ENCODE measurements at regions not wholly inside any gene's neighbourhood (a gene's known extent, or its start where the extent isn't known, plus 50 kb on each side); places are given as distances from the start of the nearest gene placed in this dataset.

DNA sequence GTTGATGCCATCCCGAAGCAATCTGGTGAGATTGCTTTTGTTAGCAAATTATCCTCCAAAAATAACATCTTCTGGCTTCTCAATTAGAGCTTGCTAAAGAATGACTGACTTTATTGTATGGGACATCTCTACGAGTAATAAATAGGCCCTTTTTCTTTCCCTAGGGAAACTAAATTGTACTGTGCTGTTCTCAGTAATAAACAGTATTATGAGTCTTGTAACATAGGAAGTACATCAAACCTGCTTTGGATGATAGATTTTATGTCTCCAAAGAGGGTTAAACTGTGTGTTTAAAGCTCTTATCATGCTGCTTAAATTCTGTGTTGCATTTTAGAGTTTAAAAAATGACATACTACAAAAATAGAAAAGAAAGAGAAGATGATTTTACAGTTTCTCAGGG is 153.4 kb upstream of the THRB start:
- no peaks in the 10 kb centered on the region for H3K27me3 ChIP-seq (replicated peaks; ENCODE audit: control insufficient read depth, insufficient read depth, low read length)
- no peak overlapping the region for H3K9ac ChIP-seq (ENCODE audit: low read length)
- H3K36me3 ChIP-seq (ENCODE audit: control insufficient read depth, insufficient read depth, low read length, severe bottlenecking) = no peaks in the 10 kb centered on the region
- DNase-seq (ENCODE audit: low read depth) = no peak
- no peak overlapping the region for H3K4me3 ChIP-seq (ENCODE audit: low read length)
- H3K4me1 ChIP-seq (ENCODE audit: control insufficient read depth, insufficient read depth, low read length) = no peaks in the 10 kb centered on the region
- no peaks in the 10 kb centered on the region for H3K9me3 ChIP-seq (ENCODE audit: control insufficient read depth, low read length)

DNA sequence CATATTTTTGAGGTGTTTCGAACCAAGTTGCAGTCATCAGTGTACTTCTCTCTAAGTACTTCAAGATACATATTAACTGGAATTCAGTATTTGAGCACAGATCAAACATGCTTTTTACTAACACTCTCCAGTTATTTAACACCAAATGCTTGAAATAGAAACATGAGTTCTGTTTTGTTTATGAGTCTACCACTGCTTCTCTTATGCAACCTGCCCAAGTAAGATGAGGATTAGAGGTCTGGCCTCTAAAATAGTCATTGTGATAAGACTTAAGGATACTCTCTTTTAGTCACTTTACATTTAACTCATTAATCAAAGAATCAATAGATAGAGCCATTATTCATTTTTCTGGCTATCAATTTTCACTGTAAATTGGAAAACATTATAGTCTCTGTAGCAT is 156.2 kb upstream of the THRB start:
- Histone ChIP-seq H3K36me3 (ENCODE audit: control insufficient read depth, insufficient read depth, low read length, severe bottlenecking) (no peaks in the 10 kb centered on the region), H3K9me3 (ENCODE audit: control insufficient read depth, low read length) (peaks cover 9% of the 10 kb centered on the region), H3K4me1 (ENCODE audit: control insufficient read depth, insufficient read depth, low read length) (no peaks in the 10 kb centered on the region), H3K9ac (ENCODE audit: low read length) (no peak overlapping the region), H3K27me3 (replicated peaks; ENCODE audit: control insufficient read depth, insufficient read depth, low read length) (no peaks in the 10 kb centered on the region), H3K4me3 (ENCODE audit: low read length) (no peak overlapping the region)
- DNase-seq (ENCODE audit: low read depth) = no peak

DNA sequence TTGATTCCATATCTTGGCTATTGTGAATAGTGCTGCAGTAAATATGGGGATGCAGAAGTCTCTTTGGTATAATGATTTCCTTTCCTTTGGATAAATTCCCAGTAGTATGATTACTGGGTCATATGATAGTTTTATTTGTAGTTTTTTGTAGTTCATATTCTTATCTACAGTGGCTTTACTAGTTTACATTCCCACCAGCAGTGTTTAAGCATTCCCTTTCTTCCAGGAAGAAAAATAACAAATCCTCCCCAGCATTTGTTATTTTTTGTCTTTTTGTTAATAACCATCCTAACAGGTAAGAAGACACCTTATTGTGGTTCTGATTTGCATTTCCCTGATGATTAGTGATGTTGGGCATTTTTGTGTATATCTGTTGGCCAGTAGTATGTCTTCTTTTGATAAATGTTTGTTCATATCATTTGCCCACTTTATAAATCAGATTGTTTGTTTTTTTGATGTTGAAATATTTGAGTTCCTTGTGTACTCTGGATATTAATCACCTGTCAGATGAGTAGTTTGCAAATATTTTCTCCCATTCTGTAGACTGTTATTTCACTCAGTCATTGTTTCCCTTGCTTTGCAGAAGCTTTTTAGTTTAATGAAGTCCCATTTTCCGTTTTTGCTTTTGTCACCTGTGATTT is 163.3 kb upstream of the THRB start:
- Histone ChIP-seq H3K9ac (ENCODE audit: low read length) (no peak overlapping the region), H3K9me3 (ENCODE audit: control insufficient read depth, low read length) (peaks cover 16% of the 10 kb centered on the region), H3K36me3 (ENCODE audit: control insufficient read depth, insufficient read depth, low read length, severe bottlenecking) (no peaks in the 10 kb centered on the region), H3K4me1 (ENCODE audit: control insufficient read depth, insufficient read depth, low read length) (no peaks in the 10 kb centered on the region), H3K27me3 (replicated peaks; ENCODE audit: control insufficient read depth, insufficient read depth, low read length) (no peaks in the 10 kb centered on the region), H3K4me3 (ENCODE audit: low read length) (no peak overlapping the region)
- no peak for DNase-seq (ENCODE audit: low read depth)

DNA sequence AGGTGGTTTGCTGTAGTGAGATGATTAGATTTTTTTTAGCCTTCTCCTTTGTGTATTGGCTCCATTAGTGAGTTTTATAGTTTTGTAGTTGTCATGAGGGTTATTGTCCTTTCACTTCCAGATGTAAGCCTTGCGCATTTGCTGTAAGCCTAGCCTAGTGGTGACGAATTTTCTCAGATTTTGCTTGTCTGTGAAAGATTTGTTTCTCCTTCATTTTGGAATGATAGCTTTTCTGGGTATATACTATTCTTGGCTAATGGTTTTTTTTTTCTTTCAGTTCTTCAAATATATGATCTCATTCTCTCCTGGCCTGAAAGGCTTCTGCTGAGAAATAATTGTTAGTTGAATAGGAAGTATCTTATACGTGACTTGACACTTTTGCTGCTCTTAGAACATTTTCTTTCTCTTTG is 166.5 kb upstream of the THRB start:
- H3K27me3 ChIP-seq (replicated peaks; ENCODE audit: control insufficient read depth, insufficient read depth, low read length) = no peaks in the 10 kb centered on the region
- H3K4me3 ChIP-seq (ENCODE audit: low read length) = no peak overlapping the region
- DNase-seq (ENCODE audit: low read depth) = no peak
- H3K36me3 ChIP-seq (ENCODE audit: control insufficient read depth, insufficient read depth, low read length, severe bottlenecking) = no peaks in the 10 kb centered on the region
- H3K9ac ChIP-seq (ENCODE audit: low read length) = no peak overlapping the region
- peaks cover 4% of the 10 kb centered on the region for H3K9me3 ChIP-seq (ENCODE audit: control insufficient read depth, low read length)
- H3K4me1 ChIP-seq (ENCODE audit: control insufficient read depth, insufficient read depth, low read length) = no peaks in the 10 kb centered on the region

DNA sequence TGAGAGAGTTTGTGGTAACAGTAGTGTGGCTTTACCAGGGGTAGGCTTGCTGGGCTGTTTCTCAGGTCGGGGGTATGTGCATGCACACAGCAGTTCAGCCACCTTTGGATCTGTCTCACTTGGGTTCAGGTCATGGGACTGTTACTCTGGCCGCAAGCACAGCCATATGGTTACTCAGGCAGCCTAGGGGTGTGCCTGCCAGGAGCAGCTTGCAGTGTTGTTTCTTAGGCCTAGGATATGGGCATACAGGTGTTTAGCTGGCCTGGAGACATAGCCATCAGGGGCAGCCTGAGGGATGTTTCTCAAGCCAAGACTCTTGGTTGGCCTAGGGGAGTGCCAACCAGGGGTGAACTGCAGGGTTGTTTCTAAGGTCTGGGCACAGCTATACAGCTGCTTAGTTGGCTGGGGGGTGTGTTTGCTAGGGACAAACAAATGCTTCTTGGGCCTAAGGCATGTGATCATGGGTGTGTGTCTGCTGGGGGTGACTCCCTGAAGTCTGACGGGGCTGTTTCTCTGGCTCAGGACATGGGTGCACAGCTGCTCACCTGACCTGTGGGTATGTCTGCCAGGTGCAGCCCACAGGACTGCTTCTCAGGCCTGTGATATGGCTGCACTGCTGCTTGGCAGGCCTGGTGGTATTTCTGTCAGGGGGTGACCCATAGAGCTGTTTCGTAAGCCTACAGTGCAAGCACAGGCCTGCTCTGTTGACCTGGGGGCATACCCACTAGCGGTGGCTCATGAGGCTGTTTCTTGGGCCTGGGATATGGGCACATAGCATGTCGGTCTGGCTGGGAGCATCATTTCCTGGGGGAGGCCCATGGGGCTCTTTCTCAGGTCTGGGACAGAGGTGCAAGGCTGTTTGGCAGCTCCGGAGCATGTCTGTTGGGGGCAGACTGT is 168.0 kb upstream of the THRB start:
- H3K27me3 ChIP-seq (replicated peaks; ENCODE audit: control insufficient read depth, insufficient read depth, low read length) = no peaks in the 10 kb centered on the region
- no peaks in the 10 kb centered on the region for H3K36me3 ChIP-seq (ENCODE audit: control insufficient read depth, insufficient read depth, low read length, severe bottlenecking)
- H3K4me3 ChIP-seq (ENCODE audit: low read length) = no peak overlapping the region

DNA sequence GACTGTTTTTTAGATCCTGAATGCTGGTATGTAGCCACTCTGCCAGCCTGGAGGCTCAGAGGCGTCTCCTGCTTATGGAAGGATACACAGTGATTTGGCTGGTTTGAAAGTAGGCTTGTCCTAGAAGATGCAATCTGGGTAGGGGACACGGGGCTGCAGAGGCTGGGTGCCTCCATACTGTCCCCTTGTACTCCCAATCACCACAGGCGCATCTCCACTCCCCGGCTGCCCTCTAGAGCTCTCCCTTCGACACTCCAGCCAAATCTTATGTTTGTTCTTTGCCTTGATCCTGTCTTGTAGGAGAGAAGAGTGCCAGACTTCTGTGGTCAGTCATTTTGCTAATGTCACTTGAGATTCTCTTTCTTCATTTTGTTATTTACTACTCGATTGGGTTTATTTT is 168.8 kb upstream of the THRB start:
- H3K9me3 ChIP-seq (ENCODE audit: control insufficient read depth, low read length) = no peaks in the 10 kb centered on the region
- no peak overlapping the region for H3K9ac ChIP-seq (ENCODE audit: low read length)
- no peak for DNase-seq (ENCODE audit: low read depth)
- no peak overlapping the region for H3K4me3 ChIP-seq (ENCODE audit: low read length)
- H3K36me3 ChIP-seq (ENCODE audit: control insufficient read depth, insufficient read depth, low read length, severe bottlenecking) = no peaks in the 10 kb centered on the region
- no peaks in the 10 kb centered on the region for H3K4me1 ChIP-seq (ENCODE audit: control insufficient read depth, insufficient read depth, low read length)
- no peaks in the 10 kb centered on the region for H3K27me3 ChIP-seq (replicated peaks; ENCODE audit: control insufficient read depth, insufficient read depth, low read length)

More for the DNA sequence above, 168.0 kb upstream of the THRB start:
- DNase-seq (ENCODE audit: low read depth) = no peak
- H3K4me1 ChIP-seq (ENCODE audit: control insufficient read depth, insufficient read depth, low read length) = no peaks in the 10 kb centered on the region
- no peaks in the 10 kb centered on the region for H3K9me3 ChIP-seq (ENCODE audit: control insufficient read depth, low read length)
- no peak overlapping the region for H3K9ac ChIP-seq (ENCODE audit: low read length)

DNA sequence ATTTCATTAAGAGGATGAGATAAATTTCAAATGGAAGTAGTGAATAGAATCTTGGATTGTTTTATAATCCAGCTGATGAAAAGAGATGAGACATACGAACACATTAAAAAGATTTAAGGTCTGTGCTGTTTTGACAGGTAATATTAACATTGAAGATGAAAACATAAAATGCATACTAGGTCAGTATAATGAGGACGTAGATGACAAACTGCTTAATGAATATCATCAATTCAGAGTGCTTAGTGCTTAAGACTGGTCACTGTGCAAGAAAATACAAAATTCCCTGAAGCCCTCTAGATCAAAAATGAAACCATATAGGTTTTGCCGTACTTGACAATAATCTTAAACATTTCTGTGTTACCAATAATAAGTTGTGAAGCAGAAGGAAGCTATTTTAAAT is 173.4 kb upstream of the THRB start:
- no peak for DNase-seq (ENCODE audit: low read depth)
- Histone ChIP-seq H3K4me1 (ENCODE audit: control insufficient read depth, insufficient read depth, low read length) (peaks cover 4% of the 10 kb centered on the region), H3K27me3 (replicated peaks; ENCODE audit: control insufficient read depth, insufficient read depth, low read length) (no peaks in the 10 kb centered on the region), H3K9me3 (ENCODE audit: control insufficient read depth, low read length) (no peaks in the 10 kb centered on the region), H3K9ac (ENCODE audit: low read length) (no peak overlapping the region), H3K36me3 (ENCODE audit: control insufficient read depth, insufficient read depth, low read length, severe bottlenecking) (no peaks in the 10 kb centered on the region), H3K4me3 (ENCODE audit: low read length) (no peak overlapping the region)

DNA sequence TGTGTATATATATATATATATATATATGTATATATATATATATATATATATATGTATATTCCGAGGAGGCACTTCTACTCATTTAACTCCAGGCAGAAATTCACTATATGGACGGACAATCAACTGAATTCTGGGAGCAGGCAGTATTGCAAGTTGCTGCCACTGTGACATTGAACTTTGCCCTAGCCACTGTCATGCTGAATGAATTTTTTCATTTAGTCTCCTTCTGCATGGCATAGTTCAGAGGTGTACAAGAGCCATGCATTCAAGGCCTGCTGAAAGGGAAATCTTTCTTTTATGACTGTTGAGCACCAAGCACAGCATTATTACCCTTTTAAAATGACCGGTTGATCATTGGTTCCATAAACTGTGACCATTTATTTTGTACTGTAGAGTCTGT is 176.2 kb upstream of the THRB start:
- H3K9me3 ChIP-seq (ENCODE audit: control insufficient read depth, low read length) = no peaks in the 10 kb centered on the region
- no peaks in the 10 kb centered on the region for H3K36me3 ChIP-seq (ENCODE audit: control insufficient read depth, insufficient read depth, low read length, severe bottlenecking)
- H3K4me3 ChIP-seq (ENCODE audit: low read length) = no peak overlapping the region
- DNase-seq (ENCODE audit: low read depth) = no peak
- no peaks in the 10 kb centered on the region for H3K27me3 ChIP-seq (replicated peaks; ENCODE audit: control insufficient read depth, insufficient read depth, low read length)
- no peak overlapping the region for H3K9ac ChIP-seq (ENCODE audit: low read length)
- peaks cover 4% of the 10 kb centered on the region for H3K4me1 ChIP-seq (ENCODE audit: control insufficient read depth, insufficient read depth, low read length)

DNA sequence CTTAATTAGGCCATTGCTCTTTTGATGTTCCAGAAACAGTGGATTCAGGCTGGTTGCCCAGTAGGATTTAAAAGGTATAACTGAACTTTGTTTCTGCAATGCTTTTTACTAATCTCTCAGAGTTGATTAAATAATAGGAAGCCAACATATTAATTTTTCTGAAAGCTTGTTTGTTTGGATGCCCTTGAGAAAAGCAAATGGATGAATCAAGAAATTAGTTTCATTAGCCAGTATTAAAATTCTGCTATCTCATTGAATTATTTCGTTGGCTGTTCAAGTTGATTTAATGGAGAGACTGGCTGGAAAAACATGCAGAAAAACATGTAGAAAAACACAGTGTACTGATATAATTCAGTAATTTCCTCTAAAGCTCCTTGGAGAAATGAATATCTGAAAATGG is 178.9 kb upstream of the THRB start:
- H3K4me3 ChIP-seq (ENCODE audit: low read length) = no peak overlapping the region
- no peaks in the 10 kb centered on the region for H3K27me3 ChIP-seq (replicated peaks; ENCODE audit: control insufficient read depth, insufficient read depth, low read length)
- H3K9me3 ChIP-seq (ENCODE audit: control insufficient read depth, low read length) = no peaks in the 10 kb centered on the region
- peaks cover 13% of the 10 kb centered on the region for H3K4me1 ChIP-seq (ENCODE audit: control insufficient read depth, insufficient read depth, low read length)
- no peak overlapping the region for H3K9ac ChIP-seq (ENCODE audit: low read length)
- no peaks in the 10 kb centered on the region for H3K36me3 ChIP-seq (ENCODE audit: control insufficient read depth, insufficient read depth, low read length, severe bottlenecking)
- no peak for DNase-seq (ENCODE audit: low read depth)

DNA sequence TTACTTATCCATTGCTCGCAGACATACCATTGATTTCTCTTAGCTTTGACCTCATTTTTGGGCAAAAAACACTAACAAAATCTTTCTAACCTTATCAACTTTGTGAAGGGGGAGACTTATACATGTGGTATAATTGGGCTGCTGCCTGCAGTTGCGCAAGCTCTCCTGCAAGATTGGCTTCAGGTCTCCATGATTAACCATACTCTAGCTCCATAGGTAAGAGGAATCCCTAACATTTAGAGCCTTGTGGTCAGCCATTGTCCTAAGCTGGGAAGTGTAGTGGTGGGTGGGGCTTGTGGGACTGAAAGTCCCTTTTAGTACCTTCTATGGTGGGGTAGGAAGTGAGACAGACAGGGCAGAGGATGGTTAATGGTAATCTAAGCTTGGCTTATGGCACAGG is 179.6 kb upstream of the THRB start:
- H3K9ac ChIP-seq (ENCODE audit: low read length) = no peak overlapping the region
- DNase-seq (ENCODE audit: low read depth) = no peak
- no peaks in the 10 kb centered on the region for H3K36me3 ChIP-seq (ENCODE audit: control insufficient read depth, insufficient read depth, low read length, severe bottlenecking)
- no peak overlapping the region for H3K4me3 ChIP-seq (ENCODE audit: low read length)
- H3K27me3 ChIP-seq (replicated peaks; ENCODE audit: control insufficient read depth, insufficient read depth, low read length) = no peaks in the 10 kb centered on the region
- no peaks in the 10 kb centered on the region for H3K9me3 ChIP-seq (ENCODE audit: control insufficient read depth, low read length)
- H3K4me1 ChIP-seq (ENCODE audit: control insufficient read depth, insufficient read depth, low read length) = peaks cover 13% of the 10 kb centered on the region

DNA sequence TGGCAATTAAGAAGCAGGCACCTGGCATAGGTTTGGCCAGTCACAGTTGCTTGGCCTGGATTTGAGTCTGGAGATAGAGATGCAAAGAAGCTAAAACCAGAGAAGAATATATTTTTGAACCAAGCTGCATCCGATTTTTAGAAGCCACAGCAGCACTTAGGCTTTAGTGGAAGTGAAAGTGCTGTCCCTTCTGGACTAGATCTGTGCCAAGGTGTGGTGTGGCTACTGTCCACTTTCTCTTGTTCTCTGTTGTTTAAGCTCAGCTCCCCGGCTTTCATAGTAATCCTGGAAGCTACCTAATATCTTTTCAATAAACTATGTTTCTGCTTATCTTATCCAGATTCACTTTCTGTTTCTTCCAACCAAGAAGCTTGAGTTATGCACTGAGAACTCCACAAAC is 183.4 kb upstream of the THRB start:
- no peaks in the 10 kb centered on the region for H3K27me3 ChIP-seq (replicated peaks; ENCODE audit: control insufficient read depth, insufficient read depth, low read length)
- H3K9me3 ChIP-seq (ENCODE audit: control insufficient read depth, low read length) = no peaks in the 10 kb centered on the region
- peak overlapping the region; percentile 51 for H3K4me3 ChIP-seq (ENCODE audit: low read length)
- peaks cover 21% of the 10 kb centered on the region for H3K4me1 ChIP-seq (ENCODE audit: control insufficient read depth, insufficient read depth, low read length)
- H3K9ac ChIP-seq (ENCODE audit: low read length) = peak overlapping the region; percentile 41
- DNase-seq (ENCODE audit: low read depth) = no peak
- H3K36me3 ChIP-seq (ENCODE audit: control insufficient read depth, insufficient read depth, low read length, severe bottlenecking) = no peaks in the 10 kb centered on the region
